ENCODE measurements at regions not wholly inside any gene's neighbourhood (a gene's known extent, or its start where the extent isn't known, plus 50 kb on each side); places are given as distances from the start of the nearest gene placed in this dataset.

DNA sequence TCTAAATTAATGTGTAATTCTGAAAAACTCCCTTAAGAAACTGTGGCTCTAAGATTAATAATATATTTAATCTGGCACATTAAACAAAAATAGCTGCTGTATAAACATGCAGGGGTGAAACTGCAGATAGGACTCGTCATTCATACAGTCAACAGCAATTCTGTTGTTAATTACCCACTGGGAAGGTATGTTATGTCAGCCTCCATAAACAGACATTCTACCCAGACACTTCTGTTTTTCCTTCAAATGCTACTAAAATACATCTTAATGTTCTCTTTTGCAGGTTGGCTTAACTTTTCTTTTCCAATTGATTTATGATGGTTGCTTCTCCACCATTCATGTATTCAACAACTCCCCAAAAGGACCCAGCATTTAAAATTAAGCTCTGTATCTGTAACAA, 165.6 kb downstream of the SIPA1L2 start:
- TF ChIP-seq, protein P1, sequence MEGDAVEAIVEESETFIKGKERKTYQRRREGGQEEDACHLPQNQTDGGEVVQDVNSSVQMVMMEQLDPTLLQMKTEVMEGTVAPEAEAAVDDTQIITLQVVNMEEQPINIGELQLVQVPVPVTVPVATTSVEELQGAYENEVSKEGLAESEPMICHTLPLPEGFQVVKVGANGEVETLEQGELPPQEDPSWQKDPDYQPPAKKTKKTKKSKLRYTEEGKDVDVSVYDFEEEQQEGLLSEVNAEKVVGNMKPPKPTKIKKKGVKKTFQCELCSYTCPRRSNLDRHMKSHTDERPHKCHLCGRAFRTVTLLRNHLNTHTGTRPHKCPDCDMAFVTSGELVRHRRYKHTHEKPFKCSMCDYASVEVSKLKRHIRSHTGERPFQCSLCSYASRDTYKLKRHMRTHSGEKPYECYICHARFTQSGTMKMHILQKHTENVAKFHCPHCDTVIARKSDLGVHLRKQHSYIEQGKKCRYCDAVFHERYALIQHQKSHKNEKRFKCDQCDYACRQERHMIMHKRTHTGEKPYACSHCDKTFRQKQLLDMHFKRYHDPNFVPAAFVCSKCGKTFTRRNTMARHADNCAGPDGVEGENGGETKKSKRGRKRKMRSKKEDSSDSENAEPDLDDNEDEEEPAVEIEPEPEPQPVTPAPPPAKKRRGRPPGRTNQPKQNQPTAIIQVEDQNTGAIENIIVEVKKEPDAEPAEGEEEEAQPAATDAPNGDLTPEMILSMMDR (IDR thresholded peaks at IDR 0.05 in 8 of 11, conservative IDR thresholded peaks at IDR 0.05 in 3 of 11): no peak
- TF ChIP-seq POLR2A (IDR thresholded peaks at IDR 0.05) (no peak), POLR2AphosphoS5 (IDR thresholded peaks at IDR 0.05) (no peak)
